IMR-90 (cell line): ENCODE measurements at regions not wholly inside any gene's neighbourhood (a gene's known extent, or its start where the extent isn't known, plus 50 kb on each side); places are given as distances from the start of the nearest gene placed in this dataset.
A peak's percentile ranks its signal among the peaks of the same experiment; 100 is the strongest.

Experiments
- ATAC-seq: fragments of 200-7000 bp; cut with Tn5 transposase; 2 replicates; pipeline ENCODE4 v1.9.1; 2020; ENCODE audit warnings: low read depth, mild to moderate bottlenecking, moderate library complexity
- BruUV-seq: library from RNA; stranded (reverse); fragments of 400-500 nt; replicated peaks from 2 replicates; lab custom pipeline; 2021; lab: Mats Ljungman, UMichigan
- CTCF ChIA-PET: fragments of 300-600 bp; formaldehyde crosslinking; extraction: SDS; loops from one replicate; lab custom pipeline; 2021; ENCODE audit warnings: antibody characterized with exemption; lab: Yijun Ruan, JAX
- POLR2A ChIA-PET: fragments of 300-600 bp; sonication (Branson Sonifier 250); formaldehyde crosslinking; loops from one replicate; lab custom pipeline; 2022; ENCODE audit warnings: antibody characterized with exemption; ENCODE audit not compliant: unreplicated experiment; lab: Charles Lee
- DNase-seq: peaks from one replicate; pipeline ENCODE4 v3.0.0; 2013
- H2AFZ ChIP-seq: replicated peaks from 2 replicates; pipeline ENCODE3; 2013; ENCODE audit warnings: low read length, mild to moderate bottlenecking; ENCODE audit not compliant: poor library complexity
- H2AK5ac ChIP-seq: 2 replicates; pipeline ENCODE4 v1.6.1; 2013; ENCODE audit warnings: low read depth, low read length, inconsistent platforms
- H2AK9ac ChIP-seq: replicated peaks from 2 replicates; pipeline ENCODE3; 2013; ENCODE audit warnings: mild to moderate bottlenecking, low read depth, low read length, moderate library complexity; ENCODE audit not compliant: poor library complexity
- H2BK120ac ChIP-seq: 2 replicates; pipeline ENCODE4 v1.6.1; 2013; ENCODE audit warnings: low read depth, low read length, inconsistent platforms
- H2BK15ac ChIP-seq: 3 replicates; pipeline ENCODE4 v1.6.1; 2013; ENCODE audit warnings: low read depth, low read length, inconsistent platforms
- H2BK20ac ChIP-seq: 2 replicates; pipeline ENCODE4 v1.6.1; 2013; ENCODE audit warnings: low read depth, mild to moderate bottlenecking, inconsistent platforms, low read length, moderate library complexity
- H2BK5ac ChIP-seq: 2 replicates; pipeline ENCODE4 v1.6.1; 2013; ENCODE audit warnings: mild to moderate bottlenecking, low read depth, low read length, inconsistent platforms; ENCODE audit not compliant: poor library complexity, severe bottlenecking
- H3K14ac ChIP-seq: replicated peaks from 2 replicates; pipeline ENCODE4 v1.6.1; 2013; ENCODE audit warnings: low read depth, low read length, inconsistent platforms
- H3K18ac ChIP-seq: 2 replicates; pipeline ENCODE4 v1.6.1; 2013; ENCODE audit warnings: low read depth, low read length, control low read depth
- H3K23ac ChIP-seq: 2 replicates; pipeline ENCODE4 v1.6.1; 2013; ENCODE audit warnings: low read depth, low read length, inconsistent platforms
- H3K27ac ChIP-seq: 2 replicates; pipeline ENCODE4 v1.5.1; 2013; ENCODE audit warnings: mild to moderate bottlenecking, control low read depth, low read length; ENCODE audit not compliant: insufficient read depth
- H3K27me3 ChIP-seq: 2 replicates; pipeline ENCODE4 v1.6.1; 2013; ENCODE audit warnings: low read length; ENCODE audit not compliant: control insufficient read depth, insufficient read depth
- H3K36me3 ChIP-seq: 2 replicates; pipeline ENCODE4 v1.6.1; 2013; ENCODE audit warnings: low read length, mixed read lengths; ENCODE audit not compliant: control insufficient read depth, insufficient read depth
- H3K4ac ChIP-seq: 2 replicates; pipeline ENCODE4 v1.6.1; 2013; ENCODE audit warnings: low read depth, low read length, inconsistent platforms
- H3K4me1 ChIP-seq: 2 replicates; pipeline ENCODE4 v1.6.1; 2013; ENCODE audit warnings: low read length, mixed read lengths; ENCODE audit not compliant: control insufficient read depth, insufficient read depth
- H3K4me2 ChIP-seq: 2 replicates; pipeline ENCODE4 v1.6.1; 2013; ENCODE audit warnings: low read depth, mild to moderate bottlenecking, control low read depth, low read length, moderate library complexity
- H3K4me3 ChIP-seq: 2 replicates; pipeline ENCODE4 v1.5.1; 2013; ENCODE audit warnings: low read depth, mild to moderate bottlenecking, control low read depth, low read length, moderate library complexity; ENCODE audit not compliant: insufficient read depth
- H3K56ac ChIP-seq: 2 replicates; pipeline ENCODE4 v1.6.1; 2013; ENCODE audit warnings: low read length, inconsistent platforms; ENCODE audit not compliant: insufficient read depth; ENCODE audit errors: extremely low read depth
- H3K79me1 ChIP-seq, 2 experiments: 2 replicates each; pipeline ENCODE4 v1.6.1; 2013; ENCODE audit warnings: low read length in 2 of 2, inconsistent platforms in 1 of 2, low read depth in 1 of 2
- H3K9ac ChIP-seq: 2 replicates; pipeline ENCODE4 v1.6.1; 2013; ENCODE audit warnings: low read depth, low read length, control low read depth
- H3K9me1 ChIP-seq: 2 replicates; pipeline ENCODE4 v1.6.1; 2013; ENCODE audit warnings: low read length, inconsistent platforms; ENCODE audit not compliant: insufficient read depth
- H3K9me3 ChIP-seq: 2 replicates; pipeline ENCODE4 v1.6.1; 2013; ENCODE audit warnings: low read length; ENCODE audit not compliant: control insufficient read depth, insufficient read depth
- H4K20me1 ChIP-seq: 2 replicates; pipeline ENCODE4 v1.6.1; 2013; ENCODE audit warnings: low read length, inconsistent platforms; ENCODE audit not compliant: insufficient read depth
- H4K5ac ChIP-seq: 2 replicates; pipeline ENCODE4 v1.6.1; 2013; ENCODE audit warnings: mild to moderate bottlenecking, low read depth, low read length, control low read depth
- H4K8ac ChIP-seq, 2 experiments: 2 replicates each; pipeline ENCODE4 v1.6.1; 2013; ENCODE audit warnings: low read depth in 2 of 2, low read length in 2 of 2, control low read depth in 1 of 2, inconsistent platforms in 1 of 2
- H4K91ac ChIP-seq: 2 replicates; pipeline ENCODE4 v1.6.1; 2013; ENCODE audit warnings: low read depth, low read length, inconsistent platforms; ENCODE audit not compliant: insufficient read depth
- FOS ChIP-seq: fragments of 150-350 bp; IDR thresholded peaks from 2 replicates; pipeline ENCODE4 v1.6.1; 2016; ENCODE audit warnings: low read depth, low read length
- MAFK ChIP-seq: IDR thresholded peaks from 2 replicates; pipeline ENCODE4 v1.6.1; 2012; ENCODE audit warnings: low read depth, low read length, improper control_type of control experiment
- RFX5 ChIP-seq: IDR thresholded peaks from 2 replicates; pipeline ENCODE4 v1.8.0; 2012; ENCODE audit warnings: low read depth, mild to moderate bottlenecking, low read length, moderate library complexity
- SMC3 ChIP-seq: fragments of 150-350 bp; IDR thresholded peaks from 2 replicates; pipeline ENCODE4 v1.6.1; 2016; ENCODE audit warnings: low read depth, mild to moderate bottlenecking, antibody characterized with exemption, low read length, moderate library complexity
- WGBS, 2 experiments: methylation state at CpG; one replicate each; pipeline versions ENCODE4 v1.1.5 to v1.1.7; 2013; ENCODE audit warnings: missing lambda C conversion rate in 2 of 2; ENCODE audit not compliant: insufficient read length in 1 of 2; ENCODE audit errors: extremely low coverage in 2 of 2; 5-methylcytosine and 5-hydroxymethylcytosine counted together
- dilution Hi-C: fragments of 300-500 bp; cut with HindIII; formaldehyde crosslinking; loops from one replicate; pipeline ENCODE4 v1.14.3; 2018; ENCODE audit warnings: low sequenced_read_pairs; ENCODE audit not compliant: unreplicated experiment
- in situ Hi-C: fragments of 300-500 bp; cut with MboI; formaldehyde crosslinking; loops from 3 replicates; pipeline ENCODE4 v1.14.3; 2019; ENCODE audit warnings: low sequenced_read_pairs, inconsistent platforms, mixed read lengths
- intact Hi-C: fragments of 100-400 bp; cut with micrococcal nuclease; formaldehyde crosslinking; loops from 2 replicates; pipeline ENCODE4 v1.10.0; 2022

DNA sequence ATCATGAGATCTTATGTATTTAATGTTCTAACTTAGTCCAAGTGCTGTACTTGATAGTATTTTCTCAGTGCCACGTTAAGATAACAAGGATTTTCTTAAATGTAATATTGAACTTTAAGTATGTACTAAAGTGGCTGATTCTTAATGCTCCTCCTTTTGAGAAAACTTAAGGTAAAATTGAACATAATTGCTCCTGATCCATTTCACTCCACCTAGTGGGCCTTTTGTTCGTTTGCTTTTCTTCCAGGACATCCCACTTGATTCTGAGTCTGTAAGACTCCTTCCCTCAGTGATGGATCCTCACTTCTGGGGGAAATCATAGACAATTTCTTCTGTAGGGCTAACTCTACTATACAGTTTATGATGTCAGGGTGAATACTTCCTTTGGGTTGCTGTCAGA is 173.1 kb downstream of the LMO4 start:
- Histone ChIP-seq H3K9me3 (no peaks in the 10 kb centered on the region), H3K23ac (no peak overlapping the region), H4K8ac (no peak overlapping the region), H3K9ac (no peak overlapping the region), H3K4ac (no peak overlapping the region), H3K79me1 (no peaks in the 10 kb centered on the region), H2AFZ (no peak overlapping the region), H2AK9ac (no peak overlapping the region), H2BK120ac (no peak overlapping the region), H2BK5ac (no peak overlapping the region), H3K4me2 (no peak overlapping the region), H3K18ac (no peak overlapping the region), H4K5ac (no peak overlapping the region), H3K4me1 (no peaks in the 10 kb centered on the region), H3K14ac (no peak overlapping the region), H4K91ac (no peak overlapping the region), H3K9me1 (no peaks in the 10 kb centered on the region), H3K4me3 (no peak overlapping the region), H2AK5ac (no peak overlapping the region), H3K56ac (no peak overlapping the region), H2BK15ac (no peak overlapping the region), H4K20me1 (no peaks in the 10 kb centered on the region), H3K27me3 (no peaks in the 10 kb centered on the region), H3K36me3 (no peaks in the 10 kb centered on the region), H3K27ac (no peak overlapping the region), H2BK20ac (no peak overlapping the region)
- TF ChIP-seq RFX5 (no peak), MAFK (no peak), SMC3 (0 out of 2 replicates have a peak, but pooled peaks have one; percentile 6), FOS (no peak)
- WGBS, 2 experiments: no CpG with 5 or more reads among the region's 2 CpGs
- dilution Hi-C loops (no loop called here), intact Hi-C loops (loop anchor here (10.0 kb wide), 1 partner anchor 367 kb away; no protein-coding TSS in a partner anchor), in situ Hi-C loops (no loop called here)
- POLR2A ChIA-PET: no interaction called here
- CTCF ChIA-PET: interaction anchor here (0.6 kb wide), 1 partner anchor 871 kb away, joined by 6 read pairs; no protein-coding TSS in a partner anchor
- no TSS peak for BruUV-seq
- ATAC-seq (no peak), DNase-seq (peak; percentile 8)
